ENCODE measurements at regions not wholly inside any gene's neighbourhood (a gene's known extent, or its start where the extent isn't known, plus 50 kb on each side); places are given as distances from the start of the nearest gene placed in this dataset.
"Not testable (repeated sequence)": the region's sequence is repeated elsewhere in the genome, so short reads cannot be mapped to it uniquely, and the experiment has no call there.

- no peak for TF ChIP-seq POU6F1 (CRISPR knock-in tag; IDR thresholded peaks at IDR 0.05; ENCODE audit: borderline replicate concordance, low read depth)
- no peak for TF ChIP-seq SNAI2 (CRISPR knock-in tag; IDR thresholded peaks at IDR 0.05)
- TF ChIP-seq TCF4 (CRISPR knock-in tag; IDR thresholded peaks at IDR 0.05; ENCODE audit: borderline replicate concordance) = no peak
- TF ChIP-seq ZNF8 (CRISPR knock-in tag; IDR thresholded peaks at IDR 0.05) = no peak
These were observed 470.3 kb upstream of the JARID2 start (continued) for GRCh38 chr6:14775528-14775927.

DNA sequence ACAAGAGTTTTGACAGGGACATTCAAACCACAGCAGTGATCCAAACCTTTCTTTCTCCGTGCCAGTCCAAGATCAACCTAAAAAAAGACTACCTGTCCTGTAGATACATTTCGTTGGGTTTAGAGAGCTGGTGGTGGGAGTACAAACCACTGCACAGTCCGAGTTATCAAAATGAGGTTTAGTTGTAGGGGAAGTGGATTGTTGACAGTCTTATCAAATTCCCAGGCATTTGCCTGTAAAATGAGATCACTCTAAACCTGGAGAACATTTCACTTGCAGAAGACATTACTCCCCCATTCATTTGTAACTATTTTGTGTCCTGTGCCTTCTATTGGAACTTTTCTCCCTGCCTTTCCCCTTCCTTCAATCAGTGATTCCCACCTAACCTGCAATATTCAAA lies 469.6 kb upstream of the JARID2 start:
- ATAC-seq = no peak
- TF ChIP-seq, protein P1, sequence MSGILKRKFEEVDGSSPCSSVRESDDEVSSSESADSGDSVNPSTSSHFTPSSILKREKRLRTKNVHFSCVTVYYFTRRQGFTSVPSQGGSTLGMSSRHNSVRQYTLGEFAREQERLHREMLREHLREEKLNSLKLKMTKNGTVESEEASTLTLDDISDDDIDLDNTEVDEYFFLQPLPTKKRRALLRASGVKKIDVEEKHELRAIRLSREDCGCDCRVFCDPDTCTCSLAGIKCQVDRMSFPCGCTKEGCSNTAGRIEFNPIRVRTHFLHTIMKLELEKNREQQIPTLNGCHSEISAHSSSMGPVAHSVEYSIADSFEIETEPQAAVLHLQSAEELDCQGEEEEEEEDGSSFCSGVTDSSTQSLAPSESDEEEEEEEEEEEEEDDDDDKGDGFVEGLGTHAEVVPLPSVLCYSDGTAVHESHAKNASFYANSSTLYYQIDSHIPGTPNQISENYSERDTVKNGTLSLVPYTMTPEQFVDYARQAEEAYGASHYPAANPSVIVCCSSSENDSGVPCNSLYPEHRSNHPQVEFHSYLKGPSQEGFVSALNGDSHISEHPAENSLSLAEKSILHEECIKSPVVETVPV (CRISPR knock-in tag; IDR thresholded peaks at IDR 0.05) = no peak
- TF ChIP-seq TCF4 (CRISPR knock-in tag; IDR thresholded peaks at IDR 0.05; ENCODE audit: borderline replicate concordance) = no peak
- no peak for TF ChIP-seq ZC3H10 (CRISPR knock-in tag; IDR thresholded peaks at IDR 0.05)
- TF ChIP-seq PPARA (CRISPR knock-in tag; IDR thresholded peaks at IDR 0.05; ENCODE audit: borderline replicate concordance) = no peak
- no peak for TF ChIP-seq BACH2 (CRISPR knock-in tag; IDR thresholded peaks at IDR 0.05; ENCODE audit: borderline replicate concordance)
- no peak for TF ChIP-seq SNAI2 (CRISPR knock-in tag; IDR thresholded peaks at IDR 0.05)
- no peak for TF ChIP-seq ZNF565 (CRISPR knock-in tag; conservative IDR thresholded peaks at IDR 0.05; ENCODE audit: low read depth)
- TF ChIP-seq POU6F1 (CRISPR knock-in tag; IDR thresholded peaks at IDR 0.05; ENCODE audit: borderline replicate concordance, low read depth) = no peak
- no peak for TF ChIP-seq RARB (CRISPR knock-in tag; IDR thresholded peaks at IDR 0.05)
- no peak for TF ChIP-seq ZNF70 (CRISPR knock-in tag; IDR thresholded peaks at IDR 0.05)
- TF ChIP-seq GLIS3 (CRISPR knock-in tag; IDR thresholded peaks at IDR 0.05) = no peak

- no peak for ATAC-seq
These were observed 463.9 kb upstream of the JARID2 start for GRCh38 chr6:14781772-14782525.

GRCh38 chr6:14782921-14783464 lies 462.9 kb upstream of the JARID2 start:
- ATAC-seq = not testable (repeated sequence)

More at GRCh38 chr6:14781772-14782525, 463.9 kb upstream of the JARID2 start:
- no peak for TF ChIP-seq OSR1 (CRISPR knock-in tag; IDR thresholded peaks at IDR 0.05)

- ATAC-seq = no peak
- TF ChIP-seq TOX (CRISPR knock-in tag; IDR thresholded peaks at IDR 0.05; ENCODE audit: borderline replicate concordance) (no peak), OSR1 (CRISPR knock-in tag; IDR thresholded peaks at IDR 0.05) (no peak), ZFP3 (CRISPR knock-in tag; IDR thresholded peaks at IDR 0.05) (no peak), ZNF8 (CRISPR knock-in tag; IDR thresholded peaks at IDR 0.05) (no peak), ZNF565 (CRISPR knock-in tag; conservative IDR thresholded peaks at IDR 0.05; ENCODE audit: low read depth) (no peak), SNAI2 (CRISPR knock-in tag; IDR thresholded peaks at IDR 0.05) (no peak), ZNF70 (CRISPR knock-in tag; IDR thresholded peaks at IDR 0.05) (no peak), BACH2 (CRISPR knock-in tag; IDR thresholded peaks at IDR 0.05; ENCODE audit: borderline replicate concordance) (no peak), TCF4 (CRISPR knock-in tag; IDR thresholded peaks at IDR 0.05; ENCODE audit: borderline replicate concordance) (no peak)
These were observed 462.3 kb upstream of the JARID2 start for GRCh38 chr6:14783594-14783993.

DNA sequence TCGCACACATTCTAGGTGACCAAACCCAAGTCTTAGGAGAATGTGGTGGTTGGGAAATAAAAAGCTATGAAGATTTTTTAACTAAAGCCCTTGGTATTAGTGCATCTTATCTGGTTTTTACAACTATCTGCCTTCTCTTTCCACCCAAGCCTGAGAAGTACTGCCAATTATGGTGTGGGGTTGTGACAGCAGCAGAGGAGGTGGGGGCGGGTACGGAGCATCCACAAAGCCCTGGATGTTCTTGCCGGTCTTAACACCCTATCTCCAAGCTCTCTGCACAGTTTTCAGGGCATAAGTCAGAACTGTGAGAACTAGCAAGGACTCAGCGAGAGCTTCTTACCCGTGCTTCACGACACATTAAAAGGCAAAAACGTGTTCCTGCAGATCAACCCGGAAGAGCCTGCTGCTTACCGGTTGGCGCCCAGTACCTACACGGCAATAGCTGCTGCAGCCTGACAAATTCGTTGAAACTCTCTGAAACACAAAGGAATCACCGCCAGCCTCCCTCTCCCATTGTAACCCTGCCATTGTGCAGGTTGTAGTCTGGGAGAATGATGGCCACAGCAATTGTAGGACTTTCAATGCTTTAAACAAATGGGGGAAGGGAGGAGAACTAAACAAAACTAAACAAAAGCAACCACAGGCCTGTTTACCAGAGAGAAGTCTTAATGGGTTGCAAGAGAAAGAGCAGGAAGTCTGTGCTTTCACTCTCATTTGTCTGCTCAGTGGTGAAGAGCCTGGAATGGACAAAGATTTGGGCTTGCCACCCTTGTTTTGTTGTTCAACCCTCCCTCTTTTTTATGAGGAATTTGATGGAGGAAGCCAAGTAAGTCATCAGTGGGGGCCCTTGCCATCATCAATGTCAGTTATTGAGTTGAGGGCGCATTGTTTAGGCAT lies 461.0 kb upstream of the JARID2 start:
- no peak for ATAC-seq
- TF ChIP-seq TOX (CRISPR knock-in tag; IDR thresholded peaks at IDR 0.05; ENCODE audit: borderline replicate concordance) (no peak), PATZ1 (CRISPR knock-in tag; IDR thresholded peaks at IDR 0.05; ENCODE audit: borderline replicate concordance) (no peak), TCF4 (CRISPR knock-in tag; IDR thresholded peaks at IDR 0.05; ENCODE audit: borderline replicate concordance) (no peak), ZFP30 (CRISPR knock-in tag; IDR thresholded peaks at IDR 0.05) (no peak), CSDC2 (CRISPR knock-in tag; IDR thresholded peaks at IDR 0.05) (no peak), OSR1 (CRISPR knock-in tag; IDR thresholded peaks at IDR 0.05) (no peak), CREB5 (CRISPR knock-in tag; IDR thresholded peaks at IDR 0.05; ENCODE audit: low read depth) (no peak), ZFP3 (CRISPR knock-in tag; IDR thresholded peaks at IDR 0.05) (no peak), SNAI2 (CRISPR knock-in tag; IDR thresholded peaks at IDR 0.05) (no peak), ARNTL (CRISPR knock-in tag; IDR thresholded peaks at IDR 0.05; ENCODE audit: borderline replicate concordance, low read depth) (no peak)
